Neural progenitor cell (in vitro differentiated cells): ENCODE measurements at regions not wholly inside any gene's neighbourhood (a gene's known extent, or its start where the extent isn't known, plus 50 kb on each side); places are given as distances from the start of the nearest gene placed in this dataset.

Experiments
- DNase-seq: peaks from one replicate; pipeline ENCODE4 v3.0.0-alpha.2; 2016; ENCODE audit warnings: low spot score
- H2AFZ ChIP-seq: fragments of 200-600 bp; sonication (generic); replicated peaks from 2 replicates; pipeline ENCODE4 v1.6.1; 2016; ENCODE audit warnings: antibody characterized with exemption
- H3F3A ChIP-seq: fragments of 200-600 bp; sonication (generic); 2 replicates; pipeline ENCODE4 v1.6.1; 2016; ENCODE audit warnings: antibody characterized with exemption, low read depth
- H3K27ac ChIP-seq: fragments of 200-600 bp; sonication (generic); 2 replicates; pipeline ENCODE4 v1.5.1; 2016; ENCODE audit warnings: mild to moderate bottlenecking
- H3K27me3 ChIP-seq: fragments of 200-600 bp; sonication (generic); 2 replicates; pipeline ENCODE4 v1.6.1; 2016; ENCODE audit warnings: mild to moderate bottlenecking, moderate library complexity
- H3K36me3 ChIP-seq: fragments of 200-600 bp; sonication (generic); 2 replicates; pipeline ENCODE4 v1.5.1; 2016
- H3K4me1 ChIP-seq: fragments of 200-600 bp; sonication (generic); 2 replicates; pipeline ENCODE4 v1.6.1; 2016; ENCODE audit warnings: mixed run types
- H3K4me2 ChIP-seq: fragments of 200-600 bp; sonication (generic); 2 replicates; pipeline ENCODE4 v1.6.1; 2016
- H3K4me3 ChIP-seq: fragments of 200-600 bp; sonication (generic); 2 replicates; pipeline ENCODE4 v1.5.1; 2016
- H3K79me2 ChIP-seq: fragments of 200-600 bp; sonication (generic); 2 replicates; pipeline ENCODE4 v1.6.1; 2016; ENCODE audit warnings: low read depth
- H3K9ac ChIP-seq: fragments of 200-600 bp; sonication (generic); 2 replicates; pipeline ENCODE4 v1.6.1; 2016
- H3K9me3 ChIP-seq: fragments of 200-600 bp; sonication (generic); 2 replicates; pipeline ENCODE4 v1.5.1; 2016; ENCODE audit warnings: low read depth
- H4K20me1 ChIP-seq: fragments of 200-600 bp; sonication (generic); 2 replicates; pipeline ENCODE4 v1.6.1; 2016; ENCODE audit warnings: low read depth
- H3K27ac Mint-ChIP-seq: 3 replicates; pipeline ENCODE4 v1.8.0; 2021; ENCODE audit warnings: mixed read lengths
- H3K27me3 Mint-ChIP-seq: 2 replicates; pipeline ENCODE4 v1.8.0; 2022; ENCODE audit warnings: low read depth, mild to moderate bottlenecking, inconsistent platforms, moderate library complexity, mixed read lengths; ENCODE audit not compliant: insufficient read depth
- H3K36me3 Mint-ChIP-seq: 3 replicates; pipeline ENCODE4 v1.8.0; 2021; ENCODE audit warnings: mixed read lengths
- H3K4me1 Mint-ChIP-seq: 3 replicates; pipeline ENCODE4 v1.8.0; 2021; ENCODE audit warnings: mixed read lengths
- H3K4me3 Mint-ChIP-seq: 3 replicates; pipeline ENCODE4 v1.8.0; 2021; ENCODE audit warnings: mild to moderate bottlenecking, moderate library complexity, mixed read lengths
- H3K9me3 Mint-ChIP-seq: 3 replicates; pipeline ENCODE4 v1.8.0; 2020; ENCODE audit warnings: mixed read lengths
- EZH2 ChIP-seq: fragments of 200-600 bp; sonication (generic); IDR thresholded peaks from 2 replicates; pipeline ENCODE4 v1.6.1; 2017; ENCODE audit warnings: antibody characterized with exemption, mild to moderate bottlenecking, moderate library complexity
- EZH2phosphoT487 ChIP-seq: fragments of 200-600 bp; sonication (generic); IDR thresholded peaks from 2 replicates; pipeline ENCODE4 v1.6.1; 2017; ENCODE audit warnings: antibody characterized with exemption
- TF ChIP-seq, protein P1 (sequence below): fragments of 200-600 bp; sonication (generic); IDR thresholded peaks from 2 replicates; pipeline ENCODE4 v1.5.1; 2017; ENCODE audit warnings: antibody characterized with exemption, mild to moderate bottlenecking

DNA sequence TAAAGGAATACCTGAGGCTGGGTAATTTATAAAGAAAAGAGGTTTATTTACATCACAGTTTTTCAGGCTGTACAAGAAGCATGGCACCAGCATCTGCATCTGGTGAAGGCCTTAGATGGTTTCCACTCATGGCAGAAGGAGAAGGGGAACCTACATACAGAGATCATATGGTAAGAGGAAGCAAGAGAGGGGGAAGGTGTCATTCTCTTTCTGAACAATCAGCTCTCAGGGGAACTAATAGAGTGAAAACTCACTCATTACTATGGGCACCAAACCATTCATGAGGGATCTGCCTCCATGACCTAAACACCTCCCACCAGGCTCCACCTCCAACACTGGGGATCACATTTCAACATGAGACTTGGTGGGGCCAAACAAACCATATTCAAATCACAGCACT, 61.7 kb upstream of the PPP1R2C start:
- Mint-ChIP-seq H3K36me3 (no peaks in the 10 kb centered on the region), H3K4me1 (no peaks in the 10 kb centered on the region), H3K27ac (no peak overlapping the region), H3K9me3 (no peaks in the 10 kb centered on the region), H3K4me3 (no peak overlapping the region), H3K27me3 (no peaks in the 10 kb centered on the region)
- H3K27ac ChIP-seq = no peak overlapping the region
- H3K79me2 ChIP-seq = no peaks in the 10 kb centered on the region
- no peaks in the 10 kb centered on the region for H3K4me1 ChIP-seq
- no peak overlapping the region for H3K4me2 ChIP-seq
- no peak for DNase-seq
- no peaks in the 10 kb centered on the region for H3K36me3 ChIP-seq
- no peak overlapping the region for H3K4me3 ChIP-seq
- H3K27me3 ChIP-seq = no peaks in the 10 kb centered on the region
- TF ChIP-seq EZH2phosphoT487 (no peak), EZH2 (no peak)
- TF ChIP-seq, protein P1, sequence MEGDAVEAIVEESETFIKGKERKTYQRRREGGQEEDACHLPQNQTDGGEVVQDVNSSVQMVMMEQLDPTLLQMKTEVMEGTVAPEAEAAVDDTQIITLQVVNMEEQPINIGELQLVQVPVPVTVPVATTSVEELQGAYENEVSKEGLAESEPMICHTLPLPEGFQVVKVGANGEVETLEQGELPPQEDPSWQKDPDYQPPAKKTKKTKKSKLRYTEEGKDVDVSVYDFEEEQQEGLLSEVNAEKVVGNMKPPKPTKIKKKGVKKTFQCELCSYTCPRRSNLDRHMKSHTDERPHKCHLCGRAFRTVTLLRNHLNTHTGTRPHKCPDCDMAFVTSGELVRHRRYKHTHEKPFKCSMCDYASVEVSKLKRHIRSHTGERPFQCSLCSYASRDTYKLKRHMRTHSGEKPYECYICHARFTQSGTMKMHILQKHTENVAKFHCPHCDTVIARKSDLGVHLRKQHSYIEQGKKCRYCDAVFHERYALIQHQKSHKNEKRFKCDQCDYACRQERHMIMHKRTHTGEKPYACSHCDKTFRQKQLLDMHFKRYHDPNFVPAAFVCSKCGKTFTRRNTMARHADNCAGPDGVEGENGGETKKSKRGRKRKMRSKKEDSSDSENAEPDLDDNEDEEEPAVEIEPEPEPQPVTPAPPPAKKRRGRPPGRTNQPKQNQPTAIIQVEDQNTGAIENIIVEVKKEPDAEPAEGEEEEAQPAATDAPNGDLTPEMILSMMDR = no peak
- no peaks in the 10 kb centered on the region for H3K9me3 ChIP-seq
- no peak overlapping the region for H3K9ac ChIP-seq
- H2AFZ ChIP-seq = no peak overlapping the region
- no peaks in the 10 kb centered on the region for H4K20me1 ChIP-seq
- no peaks in the 10 kb centered on the region for H3F3A ChIP-seq

DNA sequence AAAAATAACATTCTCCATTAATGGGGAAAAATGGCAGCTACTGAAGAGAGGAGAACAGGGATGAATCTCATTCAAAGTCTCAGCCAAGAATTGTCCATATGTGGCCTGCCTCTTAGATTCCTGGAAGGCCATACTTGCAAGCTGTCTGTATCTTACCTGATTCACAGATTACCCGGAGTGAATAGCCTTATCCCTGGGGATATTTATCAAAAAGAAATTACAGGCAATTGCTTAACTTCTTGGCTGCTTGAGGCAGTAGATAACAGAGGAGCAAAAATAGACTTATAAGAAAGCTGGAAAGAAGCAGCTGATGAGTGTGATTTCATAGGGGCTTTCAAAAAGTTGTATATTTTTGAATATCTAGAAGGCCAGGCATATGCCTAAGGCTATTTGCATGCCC, 68.8 kb upstream of the PPP1R2C start:
- Mint-ChIP-seq H3K4me1 (no peaks in the 10 kb centered on the region), H3K36me3 (no peaks in the 10 kb centered on the region), H3K4me3 (no peak overlapping the region), H3K9me3 (peaks cover 5% of the 10 kb centered on the region), H3K27me3 (no peaks in the 10 kb centered on the region), H3K27ac (no peak overlapping the region)
- H3F3A ChIP-seq = no peaks in the 10 kb centered on the region
- no peaks in the 10 kb centered on the region for H3K79me2 ChIP-seq
- no peaks in the 10 kb centered on the region for H3K27me3 ChIP-seq
- H3K9me3 ChIP-seq = peaks cover 4% of the 10 kb centered on the region
- no peak overlapping the region for H3K4me3 ChIP-seq
- no peak overlapping the region for H3K27ac ChIP-seq
- no peaks in the 10 kb centered on the region for H4K20me1 ChIP-seq
- no peak overlapping the region for H3K4me2 ChIP-seq
- no peak for DNase-seq
- no peaks in the 10 kb centered on the region for H3K4me1 ChIP-seq
- no peaks in the 10 kb centered on the region for H3K36me3 ChIP-seq
- no peak overlapping the region for H3K9ac ChIP-seq
- H2AFZ ChIP-seq = no peak overlapping the region
- TF ChIP-seq, protein P1 = no peak
- TF ChIP-seq EZH2phosphoT487 = no peak
- no peak for TF ChIP-seq EZH2

DNA sequence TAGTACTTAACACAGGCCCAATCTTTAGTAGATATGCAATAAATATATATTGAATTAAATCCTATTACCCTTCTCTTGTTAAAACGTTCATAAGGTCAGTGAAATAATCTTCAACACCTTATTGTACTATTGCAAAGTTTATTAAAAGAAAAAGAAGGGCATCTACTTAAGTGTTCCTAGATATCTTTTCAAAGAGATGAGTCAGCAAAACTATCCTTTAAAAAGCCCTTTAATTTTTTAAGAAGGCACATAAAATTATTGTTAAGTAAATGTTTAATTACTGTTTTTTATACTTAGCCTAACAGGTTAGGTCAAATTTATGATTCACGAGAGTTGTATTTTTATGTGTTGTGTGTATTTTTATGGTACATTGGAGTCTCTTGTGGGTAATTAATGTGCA, 77.3 kb upstream of the PPP1R2C start:
- Mint-ChIP-seq H3K4me1 (peaks cover 2% of the 10 kb centered on the region), H3K27me3 (peaks cover 3% of the 10 kb centered on the region), H3K4me3 (no peak overlapping the region), H3K27ac (no peak overlapping the region), H3K9me3 (no peaks in the 10 kb centered on the region), H3K36me3 (no peaks in the 10 kb centered on the region)
- peaks cover 11% of the 10 kb centered on the region for H3K4me1 ChIP-seq
- DNase-seq = no peak
- no peaks in the 10 kb centered on the region for H3K27me3 ChIP-seq
- no peak overlapping the region for H2AFZ ChIP-seq
- H4K20me1 ChIP-seq = no peaks in the 10 kb centered on the region
- no peak overlapping the region for H3K4me3 ChIP-seq
- TF ChIP-seq, protein P1 = no peak
- TF ChIP-seq EZH2phosphoT487 (no peak), EZH2 (no peak)
- H3K36me3 ChIP-seq = no peaks in the 10 kb centered on the region
- no peak overlapping the region for H3K4me2 ChIP-seq
- no peaks in the 10 kb centered on the region for H3K79me2 ChIP-seq
- no peaks in the 10 kb centered on the region for H3F3A ChIP-seq
- H3K27ac ChIP-seq = no peak overlapping the region
- H3K9me3 ChIP-seq = no peaks in the 10 kb centered on the region
- no peak overlapping the region for H3K9ac ChIP-seq
